Neural progenitor cell (in vitro differentiated cells): ENCODE measurements at regions not wholly inside any gene's neighbourhood (a gene's known extent, or its start where the extent isn't known, plus 50 kb on each side); places are given as distances from the start of the nearest gene placed in this dataset.

ENCODE experiments used
- CTCF ChIP-seq: fragments of 200-600 bp; sonication (generic); IDR thresholded peaks from 2 replicates; pipeline ENCODE4 v1.5.1; 2017; ENCODE audit warnings: antibody characterized with exemption, mild to moderate bottlenecking
- EZH2 ChIP-seq: fragments of 200-600 bp; sonication (generic); IDR thresholded peaks from 2 replicates; pipeline ENCODE4 v1.6.1; 2017; ENCODE audit warnings: antibody characterized with exemption, mild to moderate bottlenecking, moderate library complexity
- EZH2phosphoT487 ChIP-seq: fragments of 200-600 bp; sonication (generic); IDR thresholded peaks from 2 replicates; pipeline ENCODE4 v1.6.1; 2017; ENCODE audit warnings: antibody characterized with exemption

- TF ChIP-seq EZH2: no peak
- TF ChIP-seq CTCF: no peak
- TF ChIP-seq EZH2phosphoT487: no peak
Measured at GRCh38 chr1:187971851-187972250, 1143.1 kb downstream of the PLA2G4A start.
